Esophagus muscularis mucosa (tissue), 4 donors: ENCODE measurements at regions not wholly inside any gene's neighbourhood (a gene's known extent, or its start where the extent isn't known, plus 50 kb on each side); places are given as distances from the start of the nearest gene placed in this dataset.

Source experiments
- DNase-seq: peaks from one replicate; pipeline ENCODE4 v3.0.0-alpha.2; 2017; ENCODE audit errors: extremely low spot score
- H3K27ac ChIP-seq, 4 donors: fragments of 200-600 bp; sonication (generic); replicated peaks in 1 of 4; 1 replicate in 3 of 4; 2 replicates in 1 of 4; pipeline ENCODE4 v1.5.1; 2016 to 2019; ENCODE audit warnings: mild to moderate bottlenecking in 1 of 4
- H3K27me3 ChIP-seq, 4 donors: fragments of 200-600 bp; sonication (generic); one replicate each; pipeline versions ENCODE4 v1.5.1 to v1.6.0; 2016 to 2019
- H3K36me3 ChIP-seq, 4 donors: fragments of 200-600 bp; sonication (generic); one replicate each; pipeline ENCODE4 v1.5.1; 2016 to 2019
- H3K4me1 ChIP-seq, 4 donors: fragments of 200-600 bp; sonication (generic); one replicate each; pipeline ENCODE4 v1.5.1; 2016 to 2019
- H3K4me3 ChIP-seq, 4 donors: fragments of 200-600 bp; sonication (generic); 1 replicate in 2 of 4; 2 replicates in 2 of 4; pipeline ENCODE4 v1.5.1; 2016 to 2019; ENCODE audit warnings: mild to moderate bottlenecking in 4 of 4, moderate library complexity in 1 of 4
- H3K9me3 ChIP-seq, 4 donors: fragments of 200-600 bp; sonication (generic); 1 replicate in 3 of 4; 2 replicates in 1 of 4; pipeline ENCODE4 v1.5.1; 2016 to 2019
- CTCF ChIP-seq, 3 experiments: fragments of 200-600 bp in 2 of 3; fragments of 450-650 bp in 1 of 3; sonication (generic) in 2 of 3; IDR thresholded peaks; one replicate each; pipeline ENCODE4 v1.5.1; 2017 to 2019; ENCODE audit warnings: antibody characterized with exemption in 3 of 3, mild to moderate bottlenecking in 2 of 3, moderate library complexity in 1 of 3
- EP300 ChIP-seq: sonication (generic); formaldehyde crosslinking; IDR thresholded peaks from one replicate; pipeline ENCODE4 v1.6.1; 2017; ENCODE audit warnings: antibody characterized with exemption
- POLR2A ChIP-seq: fragments of 450-650 bp; IDR thresholded peaks from one replicate; pipeline ENCODE4 v1.6.1; 2017; ENCODE audit warnings: antibody characterized with exemption, moderate library complexity, mild to moderate bottlenecking, low read depth
- POLR2AphosphoS5 ChIP-seq, 2 donors: sonication (generic); formaldehyde crosslinking; IDR thresholded peaks; one replicate each; pipeline ENCODE4 v1.6.1; 2017; ENCODE audit warnings: antibody characterized with exemption in 2 of 2
- WGBS: methylation state at CpG from one replicate; pipeline ENCODE4 v1.1.5; 2018; 5-methylcytosine and 5-hydroxymethylcytosine counted together
- intact Hi-C: fragments of 100-400 bp; cut with DNase I; formaldehyde crosslinking; loops from one replicate; pipeline ENCODE4 v1.15.1; 2023

- Histone ChIP-seq H3K27ac (no peak overlapping the region), H3K4me1 (no peaks in the 10 kb centered on the region), H3K27me3 (no peaks in the 10 kb centered on the region), H3K36me3 (no peaks in the 10 kb centered on the region), H3K9me3 (no peaks in the 10 kb centered on the region), H3K4me3 (no peak overlapping the region)
- intact Hi-C loops, result no loop called here
- DNase-seq, result no peak
- 67% methylated on average over 7 of the region's 7 CpGs for WGBS
- no peak for TF ChIP-seq POLR2AphosphoS5 (IDR thresholded peaks at IDR 0.05)
- TF ChIP-seq EP300, result no peak
- no peak for TF ChIP-seq POLR2A
- no peak for TF ChIP-seq CTCF (IDR thresholded peaks at IDR 0.05)
These were observed 334.5 kb downstream of the TENT4A start for GRCh38 chr5:7047511-7048261.

GRCh38 chr5:7050986-7051385, 337.8 kb downstream of the TENT4A start:
- H3K27me3 ChIP-seq, result no peaks in the 10 kb centered on the region
- WGBS, result 50% methylated on average over 1 of the region's 1 CpG
- TF ChIP-seq EP300 (no peak), POLR2A (no peak), CTCF (IDR thresholded peaks at IDR 0.05) (no peak), POLR2AphosphoS5 (IDR thresholded peaks at IDR 0.05) (no peak)
- no peaks in the 10 kb centered on the region for H3K4me1 ChIP-seq
- no peak overlapping the region for H3K4me3 ChIP-seq
- no peaks in the 10 kb centered on the region for H3K36me3 ChIP-seq
- H3K27ac ChIP-seq, result no peak overlapping the region
- no peaks in the 10 kb centered on the region for H3K9me3 ChIP-seq
- intact Hi-C loops, result no loop called here
- DNase-seq, result no peak

DNA sequence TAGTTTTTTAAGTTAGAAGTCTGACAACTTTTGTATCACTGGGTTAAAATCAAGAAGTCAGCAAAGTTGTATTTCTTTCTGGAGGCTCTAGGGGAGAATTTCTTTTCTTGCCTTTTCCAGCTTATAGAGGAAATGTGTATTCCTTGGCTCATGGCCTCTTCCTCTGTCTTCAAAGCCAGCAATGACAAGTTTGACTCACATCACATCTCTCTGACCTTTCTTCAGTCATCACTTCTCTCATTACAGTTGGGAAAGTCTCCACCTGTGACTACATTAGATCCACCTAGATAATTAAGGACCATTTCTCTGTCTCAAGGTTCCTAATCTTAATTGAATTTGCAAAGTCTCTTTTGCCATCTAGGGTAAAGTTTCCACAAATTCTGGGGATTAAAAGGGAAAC, 339.9 kb downstream of the TENT4A start:
- no peak for TF ChIP-seq POLR2AphosphoS5 (IDR thresholded peaks at IDR 0.05)
- TF ChIP-seq CTCF (IDR thresholded peaks at IDR 0.05), result no peak
- TF ChIP-seq EP300, result no peak
- no peak for TF ChIP-seq POLR2A
- intact Hi-C loops, result no loop called here
- no peaks in the 10 kb centered on the region for H3K36me3 ChIP-seq
- H3K9me3 ChIP-seq, result no peaks in the 10 kb centered on the region
- no peak overlapping the region for H3K27ac ChIP-seq
- H3K4me3 ChIP-seq, result no peak overlapping the region
- no peak for DNase-seq
- H3K4me1 ChIP-seq, result no peaks in the 10 kb centered on the region
- H3K27me3 ChIP-seq, result no peaks in the 10 kb centered on the region

DNA sequence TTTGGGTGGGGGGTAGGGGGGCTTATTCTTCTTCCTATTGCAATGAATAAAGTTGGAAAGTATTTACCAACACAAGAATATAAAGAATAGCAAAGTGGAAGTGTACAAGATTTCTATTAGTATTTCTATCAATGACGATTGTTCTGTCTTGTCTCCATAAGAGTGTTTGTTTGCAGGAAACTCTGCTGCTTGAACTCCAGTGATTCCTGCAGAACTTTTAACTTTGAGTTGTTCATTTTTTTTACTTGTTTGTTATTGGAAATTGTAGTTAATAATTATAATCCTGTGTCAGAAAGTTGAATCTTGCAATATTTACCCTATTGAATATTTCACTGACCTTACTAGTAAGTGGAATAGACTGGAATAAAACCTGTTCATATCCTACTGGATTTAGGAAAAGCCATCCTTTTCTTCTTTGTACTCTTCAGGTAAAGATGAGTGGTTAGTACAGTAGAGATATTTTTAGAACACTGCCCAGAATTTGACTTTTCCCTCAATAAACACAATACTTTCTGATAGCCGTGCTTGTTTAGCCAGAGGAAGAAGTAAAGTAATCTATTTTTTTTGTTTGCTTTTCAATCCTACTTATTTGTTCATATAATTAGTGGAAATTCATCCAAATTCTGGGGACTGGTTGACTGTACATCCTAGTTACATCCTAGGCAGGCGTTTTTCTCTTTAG, 340.4 kb downstream of the TENT4A start:
- 81% methylated on average over 3 of the region's 3 CpGs for WGBS
- no peak overlapping the region for H3K4me3 ChIP-seq
- no peaks in the 10 kb centered on the region for H3K36me3 ChIP-seq
- no peaks in the 10 kb centered on the region for H3K27me3 ChIP-seq
- no peak for DNase-seq
- TF ChIP-seq CTCF (IDR thresholded peaks at IDR 0.05) (no peak), POLR2A (no peak), EP300 (no peak), POLR2AphosphoS5 (IDR thresholded peaks at IDR 0.05) (no peak)
- H3K27ac ChIP-seq, result no peak overlapping the region
- no peaks in the 10 kb centered on the region for H3K9me3 ChIP-seq
- no peaks in the 10 kb centered on the region for H3K4me1 ChIP-seq
- intact Hi-C loops, result no loop called here
